SK-N-SH treated with all-trans-retinoic acid at 6 μM for 48 hours (cell line): ENCODE measurements at regions not wholly inside any gene's neighbourhood (a gene's known extent, or its start where the extent isn't known, plus 50 kb on each side); places are given as distances from the start of the nearest gene placed in this dataset.

ENCODE experiments used
- CSRNP3 ChIP-seq: fragments of 250-450 bp; sonication (Bioruptor Pico); IDR thresholded peaks from 2 replicates; pipeline ENCODE4 v1.5.1; 2021; ENCODE audit warnings: mild to moderate bottlenecking, moderate library complexity
- RARB ChIP-seq: fragments of 250-450 bp; sonication (Bioruptor Pico); IDR thresholded peaks from 2 replicates; pipeline ENCODE4 v1.8.0; 2021; ENCODE audit warnings: mild to moderate bottlenecking, moderate library complexity
- TSHZ2 ChIP-seq: fragments of 250-450 bp; sonication (Bioruptor Pico); IDR thresholded peaks from 2 replicates; pipeline ENCODE4 v1.5.0; 2020; ENCODE audit warnings: mild to moderate bottlenecking, moderate library complexity
- ZFP3 ChIP-seq: fragments of 250-450 bp; sonication (Bioruptor Pico); IDR thresholded peaks from 2 replicates; pipeline ENCODE4 v1.5.0; 2020; ENCODE audit warnings: mild to moderate bottlenecking, moderate library complexity
- ZFP30 ChIP-seq: fragments of 450-650 bp; formaldehyde crosslinking; IDR thresholded peaks from 2 replicates; pipeline ENCODE4 v1.5.0; 2022; ENCODE audit warnings: mild to moderate bottlenecking, moderate library complexity
- ZNF565 ChIP-seq: fragments of 450-650 bp; formaldehyde crosslinking; conservative IDR thresholded peaks from 2 replicates; pipeline ENCODE4 v1.5.0; 2020; ENCODE audit warnings: low read depth, mild to moderate bottlenecking, moderate library complexity

- no peak for TF ChIP-seq ZNF565
- TF ChIP-seq RARB (CRISPR knock-in tag), result no peak
- TF ChIP-seq CSRNP3, result no peak
- TF ChIP-seq ZFP3, result no peak
- TF ChIP-seq TSHZ2 (CRISPR knock-in tag), result no peak
- no peak for TF ChIP-seq ZFP30 (CRISPR knock-in tag)
These were observed 57.6 kb upstream of the SCAF8 start for GRCh38 chr6:154675602-154676088.
